ENCODE measurements at regions not wholly inside any gene's neighbourhood (a gene's known extent, or its start where the extent isn't known, plus 50 kb on each side); places are given as distances from the start of the nearest gene placed in this dataset.

GRCh38 chr2:111618978-111619902 lies 264.8 kb downstream of the ANAPC1 start:
- Histone ChIP-seq H2BK5ac (ENCODE audit: insufficient read length, low read length) (no peak overlapping the region), H3K4ac (ENCODE audit: low read depth, low read length) (no peak overlapping the region), H4K20me1 (ENCODE audit: control insufficient read depth, insufficient read depth, insufficient read length) (peaks cover 2% of the 10 kb centered on the region), H3K23me2 (ENCODE audit: insufficient read length, low read depth, low read length, poor library complexity, severe bottlenecking) (no peaks in the 10 kb centered on the region), H3K9ac (ENCODE audit: extremely low read depth, insufficient read length, low read length) (no peak overlapping the region), H2BK120ac (ENCODE audit: low read depth, low read length, poor library complexity, severe bottlenecking) (no peak overlapping the region), H4K8ac (replicated peaks; ENCODE audit: insufficient read length, low read depth, low read length) (no peak overlapping the region), H3K18ac (ENCODE audit: insufficient read length, low read depth, low read length) (no peak overlapping the region), H3K27me3 (ENCODE audit: insufficient read depth, low read length) (no peaks in the 10 kb centered on the region), H3K27ac (ENCODE audit: insufficient read length, low read depth, low read length) (no peak overlapping the region), H4K91ac (ENCODE audit: insufficient read length, low read depth, low read length) (no peak overlapping the region), H4K5ac (ENCODE audit: insufficient read length, low read depth, low read length) (no peak overlapping the region), H2AK5ac (ENCODE audit: insufficient read length, low read length) (no peak overlapping the region), H3K23ac (ENCODE audit: insufficient read length, low read depth, low read length) (no peak overlapping the region), H3K56ac (ENCODE audit: insufficient read length, low read depth, low read length) (no peak overlapping the region), H3K9me3 (ENCODE audit: control insufficient read depth, low read depth, low read length) (no peaks in the 10 kb centered on the region), H3K79me2 (ENCODE audit: insufficient read depth, low read length) (no peaks in the 10 kb centered on the region), H2AFZ (ENCODE audit: low read length) (no peak overlapping the region), H2BK12ac (ENCODE audit: insufficient read length, low read depth, low read length) (no peak overlapping the region), H3K14ac (ENCODE audit: insufficient read depth, low read length) (no peak overlapping the region), H2BK20ac (ENCODE audit: low read depth, low read length, poor library complexity, severe bottlenecking) (no peak overlapping the region), H3K4me1 (ENCODE audit: insufficient read depth, low read length) (0 out of 2 replicates have a peak, but pooled peaks cover 2% of the 10 kb centered on the region), H3T11ph (ENCODE audit: low read length) (no peak overlapping the region), H3K79me1 (ENCODE audit: insufficient read depth, low read depth, low read length, poor library complexity, severe bottlenecking) (no peaks in the 10 kb centered on the region), H2BK15ac (ENCODE audit: low read depth, low read length) (no peak overlapping the region), H3K4me2 (ENCODE audit: insufficient read depth, insufficient read length, low read length) (no peak overlapping the region)
- TF ChIP-seq CTCF (conservative IDR thresholded peaks at IDR 0.05), result peak; percentile 44; the same call in 2 of the 3 replicates
- no peak overlapping the region for H3K4me3 Mint-ChIP-seq
- peaks cover 18 to 21% of the 10 kb centered on the region in 2 experiments for H3K4me1 Mint-ChIP-seq
- peaks cover 0 to 3% of the 10 kb centered on the region in 2 experiments; a peak in 1 of 5 replicates for H3K9me3 Mint-ChIP-seq
- DNase-seq, result no peak
- no CpG with 5 or more reads among the region's 11 CpGs for WGBS (ENCODE audit: extremely low coverage, insufficient read length, low lambda C conversion rate)
- H3K27me3 Mint-ChIP-seq (ENCODE audit: low read depth), result no peaks in the 10 kb centered on the region; the same call in 1 of the 2 replicates
- no peaks in the 10 kb centered on the region; a peak in 1 of 7 replicates for H3K36me3 Mint-ChIP-seq (ENCODE audit: insufficient read depth in 1 of 3, low read depth in 3 of 3)
- no peak overlapping the region for H3K27ac Mint-ChIP-seq

Measured in H9 (cell line).